T-cell (primary cell): ENCODE measurements at regions not wholly inside any gene's neighbourhood (a gene's known extent, or its start where the extent isn't known, plus 50 kb on each side); places are given as distances from the start of the nearest gene placed in this dataset.

Experiments
- ATAC-seq, 4 experiments: fragments of 200-7000 bp in 3 of 4; fragments of 150-1000 bp in 1 of 4; cut with Tn5 transposase; replicated peaks in 1 of 4; 1 replicate in 3 of 4; 2 replicates in 1 of 4; pipeline ENCODE4 v1.10.0; 2021; ENCODE audit warnings: moderate library complexity in 3 of 4, mild to moderate bottlenecking in 2 of 4, moderate number of reproducible peaks in 1 of 4
- CTCF ChIA-PET, 2 donors: fragments of 300-600 bp; sonication (Branson Sonifier 250); formaldehyde crosslinking; loops; one replicate each; lab custom pipeline; 2022; ENCODE audit warnings: antibody characterized with exemption in 2 of 2; lab: Charles Lee
- POLR2A ChIA-PET, 2 donors: fragments of 300-600 bp; sonication (Branson Sonifier 250); formaldehyde crosslinking; loops; one replicate each; lab custom pipeline; 2022; ENCODE audit warnings: antibody characterized with exemption in 2 of 2; lab: Charles Lee
- DNase-seq, 35 experiments: peaks; one replicate each; pipeline versions ENCODE4 v3.0.0 to v3.0.0-alpha.2; 2013 to 2023
- H3K27ac ChIP-seq: one replicate; pipeline ENCODE4 v1.5.1; 2013; ENCODE audit warnings: low read length
- H3K27me3 ChIP-seq, 2 experiments: replicated peaks in 1 of 2; 1 replicate in 1 of 2; 2 replicates in 1 of 2; pipeline versions ENCODE4 v1.6.1 to v1.7.0; 2013; ENCODE audit warnings: low read length in 1 of 2, mixed read lengths in 1 of 2; ENCODE audit not compliant: control insufficient read depth in 2 of 2, insufficient read depth in 2 of 2; ENCODE audit errors: extremely low read depth in 1 of 2
- H3K36me3 ChIP-seq, 2 donors: 1 replicate in 1 of 2; 2 replicates in 1 of 2; pipeline versions ENCODE4 v1.6.1 to v1.7.0; 2013; ENCODE audit warnings: low read length in 1 of 2; ENCODE audit not compliant: control insufficient read depth in 2 of 2, insufficient read depth in 1 of 2; ENCODE audit errors: extremely low read depth in 1 of 2
- H3K4me1 ChIP-seq, 2 experiments: 1 replicate in 1 of 2; 2 replicates in 1 of 2; pipeline versions ENCODE4 v1.6.1 to v1.7.0; 2013; ENCODE audit warnings: low read length in 2 of 2, mixed read lengths in 1 of 2; ENCODE audit not compliant: insufficient read depth in 2 of 2, control insufficient read depth in 1 of 2; ENCODE audit errors: extremely low read depth in 1 of 2
- H3K4me3 ChIP-seq, 2 donors: 1 replicate in 1 of 2; 2 replicates in 1 of 2; pipeline versions ENCODE4 v1.5.1 to v1.7.0; 2013; ENCODE audit warnings: mild to moderate bottlenecking in 2 of 2, low read length in 1 of 2, moderate library complexity in 1 of 2; ENCODE audit not compliant: control insufficient read depth in 1 of 2; ENCODE audit errors: extremely low read depth in 1 of 2
- H3K9me3 ChIP-seq: 2 replicates; pipeline ENCODE4 v1.7.0; 2013
- H3K27ac Mint-ChIP-seq, 2 donors: one replicate each; pipeline ENCODE4 v1.8.0; 2020 to 2021; ENCODE audit warnings: mild to moderate bottlenecking in 2 of 2, mixed read lengths in 2 of 2
- H3K27me3 Mint-ChIP-seq, 2 donors: one replicate each; pipeline ENCODE4 v1.8.0; 2021 to 2022; ENCODE audit warnings: mixed read lengths in 2 of 2
- H3K36me3 Mint-ChIP-seq: one replicate; pipeline ENCODE4 v1.8.0; 2021; ENCODE audit warnings: mixed read lengths
- H3K4me1 Mint-ChIP-seq, 3 donors: one replicate each; pipeline ENCODE4 v1.8.0; 2020 to 2022; ENCODE audit warnings: mixed read lengths in 3 of 3, mild to moderate bottlenecking in 1 of 3
- H3K4me3 Mint-ChIP-seq, 3 donors: one replicate each; pipeline ENCODE4 v1.8.0; 2020 to 2022; ENCODE audit warnings: mild to moderate bottlenecking in 3 of 3, mixed read lengths in 3 of 3, moderate library complexity in 3 of 3
- H3K9me3 Mint-ChIP-seq, 3 donors: one replicate each; pipeline ENCODE4 v1.8.0; 2020 to 2022; ENCODE audit warnings: mixed read lengths in 3 of 3
- WGBS: methylation state at CpG from one replicate; pipeline ENCODE4 v1.1.5; 2013; ENCODE audit warnings: missing lambda C conversion rate; ENCODE audit not compliant: insufficient coverage; 5-methylcytosine and 5-hydroxymethylcytosine counted together

- Histone ChIP-seq H3K36me3 (no peaks in the 10 kb centered on the region), H3K9me3 (no peaks in the 10 kb centered on the region), H3K27me3 (no peaks in the 10 kb centered on the region), H3K27ac (no peak overlapping the region), H3K4me3 (no peak overlapping the region), H3K4me1 (no peaks in the 10 kb centered on the region)
- no peak for DNase-seq
- CTCF ChIA-PET: no interaction called here
- peaks cover 0 to 3% of the 10 kb centered on the region in 2 donors for H3K27me3 Mint-ChIP-seq
- H3K4me1 Mint-ChIP-seq: no peaks in the 10 kb centered on the region
- H3K9me3 Mint-ChIP-seq: peaks cover 0 to 10% (median 3%) of the 10 kb centered on the region in 3 donors
- no peak overlapping the region for H3K27ac Mint-ChIP-seq
- H3K4me3 Mint-ChIP-seq: no peak overlapping the region
- H3K36me3 Mint-ChIP-seq: no peaks in the 10 kb centered on the region
- POLR2A ChIA-PET: no interaction called here
- ATAC-seq: no peak
- WGBS: no CpG with 5 or more reads among the region's 2 CpGs
These were observed 185.1 kb upstream of the DIPK2B start for GRCh38 chrX:45385757-45386156.

- Mint-ChIP-seq H3K27me3 (peaks cover 1 to 9% of the 10 kb centered on the region in 2 donors), H3K4me3 (no peak overlapping the region), H3K27ac (no peak overlapping the region), H3K36me3 (no peaks in the 10 kb centered on the region), H3K4me1 (no peaks in the 10 kb centered on the region), H3K9me3 (no peaks in the 10 kb centered on the region)
- Histone ChIP-seq H3K4me1 (no peaks in the 10 kb centered on the region), H3K27ac (no peak overlapping the region), H3K36me3 (no peaks in the 10 kb centered on the region), H3K27me3 (no peaks in the 10 kb centered on the region), H3K4me3 (no peak overlapping the region), H3K9me3 (no peaks in the 10 kb centered on the region)
- no peak for DNase-seq
- no peak for ATAC-seq
- POLR2A ChIA-PET: no interaction called here
- 98% methylated on average over 12 of the region's 34 CpGs for WGBS
- CTCF ChIA-PET: interaction anchor here in 1 of 2 donors (0.6 kb wide), 1 partner anchor 629 kb away, joined by 4 read pairs; no protein-coding TSS in a partner anchor
These were observed 181.2 kb upstream of the DIPK2B start for GRCh38 chrX:45381841-45382240.

- no peaks in the 10 kb centered on the region for H3K9me3 ChIP-seq
- Mint-ChIP-seq H3K4me1 (no peaks in the 10 kb centered on the region), H3K9me3 (no peaks in the 10 kb centered on the region), H3K4me3 (no peak overlapping the region), H3K27me3 (peaks cover 2 to 9% of the 10 kb centered on the region in 2 donors), H3K36me3 (no peaks in the 10 kb centered on the region), H3K27ac (no peak overlapping the region)
- H3K4me3 ChIP-seq: no peak overlapping the region
- ChIA-PET CTCF (interaction anchor here in 1 of 2 donors (0.6 kb wide), 1 partner anchor 629 kb away, joined by 4 read pairs; no protein-coding TSS in a partner anchor), POLR2A (no interaction called here)
- ATAC-seq (no peak), DNase-seq (no peak)
- no peak overlapping the region for H3K27ac ChIP-seq
- no peaks in the 10 kb centered on the region for H3K36me3 ChIP-seq
- H3K27me3 ChIP-seq: no peaks in the 10 kb centered on the region
- WGBS: 96% methylated on average over 17 of the region's 24 CpGs
- H3K4me1 ChIP-seq: no peaks in the 10 kb centered on the region
These were observed 180.7 kb upstream of the DIPK2B start for GRCh38 chrX:45381366-45381765.

- Histone ChIP-seq H3K36me3 (no peaks in the 10 kb centered on the region), H3K27me3 (no peaks in the 10 kb centered on the region), H3K4me3 (no peak overlapping the region), H3K27ac (no peak overlapping the region), H3K4me1 (no peaks in the 10 kb centered on the region), H3K9me3 (no peaks in the 10 kb centered on the region)
- no peak for ATAC-seq
- Mint-ChIP-seq H3K4me3 (no peak overlapping the region), H3K9me3 (peaks cover 0 to under 1% (median 0%) of the 10 kb centered on the region in 3 donors), H3K27me3 (peaks cover 2 to 17% of the 10 kb centered on the region in 2 donors), H3K27ac (no peak overlapping the region), H3K36me3 (no peaks in the 10 kb centered on the region), H3K4me1 (no peaks in the 10 kb centered on the region)
- ChIA-PET CTCF (no interaction called here), POLR2A (no interaction called here)
- DNase-seq: no peak
These were observed 178.6 kb upstream of the DIPK2B start for GRCh38 chrX:45379236-45379635.

GRCh38 chrX:45372151-45372550 lies 171.5 kb upstream of the DIPK2B start:
- POLR2A ChIA-PET: no interaction called here
- H3K4me1 ChIP-seq: no peaks in the 10 kb centered on the region
- CTCF ChIA-PET: interaction anchor here in 1 of 2 donors (0.9 kb wide), 1 partner anchor 147 kb away, joined by 3 read pairs; no protein-coding TSS in a partner anchor
- H3K27ac Mint-ChIP-seq: no peak overlapping the region
- H3K9me3 ChIP-seq: no peaks in the 10 kb centered on the region
- no peak overlapping the region for H3K4me3 ChIP-seq
- H3K27me3 Mint-ChIP-seq: peaks cover 6 to 17% of the 10 kb centered on the region in 2 donors
- H3K4me3 Mint-ChIP-seq: no peak overlapping the region
- no peaks in the 10 kb centered on the region for H3K36me3 ChIP-seq
- peaks cover 15 to 19% (median 17%) of the 10 kb centered on the region in 3 donors for H3K9me3 Mint-ChIP-seq
- H3K4me1 Mint-ChIP-seq: no peaks in the 10 kb centered on the region
- DNase-seq (no peak), ATAC-seq (no peak)
- no peak overlapping the region for H3K27ac ChIP-seq
- H3K27me3 ChIP-seq: no peaks in the 10 kb centered on the region
- no peaks in the 10 kb centered on the region for H3K36me3 Mint-ChIP-seq

- no peak overlapping the region for H3K4me3 Mint-ChIP-seq
- H3K4me1 ChIP-seq: no peaks in the 10 kb centered on the region
- H3K27me3 Mint-ChIP-seq: peaks cover 3 to 11% of the 10 kb centered on the region in 2 donors
- DNase-seq (no peak), ATAC-seq (no peak)
- H3K27ac ChIP-seq: no peak overlapping the region
- peaks cover 12 to 17% (median 15%) of the 10 kb centered on the region in 3 donors for H3K9me3 Mint-ChIP-seq
- no peaks in the 10 kb centered on the region for H3K4me1 Mint-ChIP-seq
- H3K36me3 ChIP-seq: no peaks in the 10 kb centered on the region
- CTCF ChIA-PET: no interaction called here
- H3K27me3 ChIP-seq: no peaks in the 10 kb centered on the region
- 100% methylated on average over 1 of the region's 2 CpGs for WGBS
- POLR2A ChIA-PET: no interaction called here
- H3K4me3 ChIP-seq: no peak overlapping the region
- no peaks in the 10 kb centered on the region for H3K9me3 ChIP-seq
- no peak overlapping the region for H3K27ac Mint-ChIP-seq
- no peaks in the 10 kb centered on the region for H3K36me3 Mint-ChIP-seq
These were observed 168.0 kb upstream of the DIPK2B start for GRCh38 chrX:45368705-45369104.

- ChIA-PET CTCF (no interaction called here), POLR2A (no interaction called here)
- Mint-ChIP-seq H3K36me3 (no peaks in the 10 kb centered on the region), H3K27ac (no peak overlapping the region), H3K4me1 (no peaks in the 10 kb centered on the region), H3K27me3 (peaks cover 0 to 16% of the 10 kb centered on the region in 2 donors), H3K9me3 (peaks cover 6 to 9% (median 8%) of the 10 kb centered on the region in 3 donors), H3K4me3 (no peak overlapping the region)
- Histone ChIP-seq H3K36me3 (no peaks in the 10 kb centered on the region), H3K27ac (no peak overlapping the region), H3K4me1 (no peaks in the 10 kb centered on the region), H3K4me3 (no peak overlapping the region), H3K9me3 (no peaks in the 10 kb centered on the region), H3K27me3 (no peaks in the 10 kb centered on the region)
- no peak for ATAC-seq
- WGBS: no CpG with 5 or more reads among the region's 4 CpGs
- DNase-seq: no peak
These were observed 162.9 kb upstream of the DIPK2B start for GRCh38 chrX:45363596-45363995.
